ENCODE measurements at regions not wholly inside any gene's neighbourhood (a gene's known extent, or its start where the extent isn't known, plus 50 kb on each side); places are given as distances from the start of the nearest gene placed in this dataset.

DNA sequence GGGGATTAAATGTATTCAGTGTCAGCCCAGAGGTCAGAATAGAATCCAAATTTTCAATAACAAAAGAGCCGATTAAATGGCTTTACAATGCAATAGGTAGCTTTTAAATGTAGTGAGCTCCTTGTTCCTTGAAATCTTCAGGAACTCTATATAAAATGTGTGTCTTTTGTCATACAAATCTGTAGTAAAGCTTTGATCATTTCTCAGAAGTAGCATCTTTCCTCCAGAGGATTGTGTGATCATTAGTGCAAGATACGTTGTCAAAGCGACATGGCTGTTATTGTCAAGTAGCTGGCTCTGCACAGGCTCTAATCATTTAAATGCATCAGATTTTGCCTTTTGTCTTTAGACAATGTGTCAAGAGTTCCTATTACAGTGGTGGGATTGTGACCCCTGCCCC is 116.1 kb upstream of the NAMPT start:
- DNase-seq (ENCODE audit: low read depth, low spot score), result no peak
- no peak overlapping the region for H3K27ac ChIP-seq

DNA sequence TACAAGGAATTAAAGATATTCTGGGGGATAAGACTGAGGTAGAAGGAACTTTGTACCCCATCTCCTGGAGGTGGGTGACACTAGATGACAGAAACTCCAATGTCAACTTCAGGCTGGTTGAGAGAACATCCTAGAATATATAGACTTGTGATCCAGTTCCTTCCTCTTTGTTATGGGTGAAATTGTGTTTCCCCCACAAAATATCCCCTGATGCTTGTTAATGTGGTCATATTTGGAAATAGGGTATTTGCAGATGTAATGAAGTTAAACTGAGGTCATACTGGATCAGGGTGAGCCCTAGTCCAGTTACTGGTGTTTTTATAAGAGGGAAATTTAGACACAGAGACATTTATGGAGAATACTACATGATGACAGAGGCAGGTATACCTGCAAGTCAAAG is 114.0 kb upstream of the NAMPT start:
- no peak for DNase-seq (ENCODE audit: low read depth, low spot score)
- no peak overlapping the region for H3K27ac ChIP-seq

DNA sequence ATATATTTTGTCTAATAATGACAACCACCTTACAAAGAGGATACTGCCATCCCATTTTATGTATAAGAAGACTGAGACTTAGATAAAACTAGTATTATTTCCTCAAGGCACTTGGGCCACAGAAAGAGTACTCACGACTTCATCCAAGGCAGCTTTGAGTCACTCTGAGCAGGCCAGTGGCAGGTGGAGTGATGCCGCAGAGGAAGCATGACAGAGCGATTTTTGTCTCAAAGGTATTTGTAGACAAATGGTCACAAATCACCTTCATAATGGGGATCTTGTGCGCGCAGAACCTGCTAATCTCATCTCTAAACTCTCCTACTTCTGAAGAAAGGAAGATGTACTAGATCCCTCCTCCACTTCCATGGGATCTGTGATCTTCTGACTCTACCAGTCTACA is 113.2 kb upstream of the NAMPT start:
- no peak for DNase-seq (ENCODE audit: low read depth, low spot score)

DNA sequence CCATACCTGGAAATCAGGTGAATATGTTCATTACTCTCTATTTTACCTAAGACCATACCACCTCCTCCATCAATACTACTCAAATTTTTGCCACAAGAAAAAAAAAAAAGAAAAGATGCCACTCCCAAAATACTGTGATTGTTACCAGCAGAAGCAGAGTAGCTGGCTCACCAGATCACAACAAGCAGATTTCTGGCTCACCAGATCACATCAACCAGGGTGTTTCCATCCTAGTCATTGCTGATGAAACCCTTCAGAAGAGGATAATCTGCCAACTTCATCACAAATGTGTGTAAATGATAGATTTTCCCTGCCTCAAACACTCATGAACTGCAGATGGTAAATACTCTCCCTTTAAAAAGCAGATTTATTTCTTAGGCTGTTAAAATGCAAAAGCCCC is 109.7 kb upstream of the NAMPT start:
- no peak for DNase-seq (ENCODE audit: low read depth, low spot score)
- no peak overlapping the region for H3K27ac ChIP-seq

More for the DNA sequence above, 113.2 kb upstream of the NAMPT start:
- no peak overlapping the region for H3K27ac ChIP-seq

DNA sequence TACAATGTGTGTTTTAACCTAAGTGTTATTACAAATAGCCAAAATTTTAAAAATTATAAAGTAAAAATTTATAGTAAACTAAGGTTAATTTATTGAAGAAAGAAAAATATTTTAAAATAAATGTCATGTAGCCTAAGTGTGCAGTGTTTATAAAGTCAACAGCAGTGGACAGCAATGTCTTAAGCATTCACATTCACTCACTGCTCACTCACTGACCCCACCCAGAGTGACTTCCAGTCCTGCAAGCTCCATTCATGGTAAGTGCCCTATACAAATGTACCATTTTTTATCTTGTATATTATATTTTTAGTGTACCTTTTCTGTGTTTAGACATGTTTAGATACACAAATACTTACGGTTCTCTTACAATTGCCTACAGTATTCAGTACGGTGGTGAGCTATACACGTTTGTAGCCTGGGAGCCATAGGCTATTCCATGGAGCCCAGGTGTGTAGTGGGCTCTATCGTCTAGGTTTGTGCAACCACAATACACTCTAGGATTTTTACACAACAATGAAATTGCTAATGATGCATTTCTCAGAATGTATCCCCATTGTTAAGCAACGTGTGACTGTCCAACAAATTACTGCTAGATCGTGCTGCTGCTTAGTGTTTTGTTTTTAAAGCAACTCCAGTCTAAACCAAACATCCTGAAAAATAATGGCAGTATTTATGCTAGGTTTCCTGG is 108.9 kb upstream of the NAMPT start:
- no peak for DNase-seq (ENCODE audit: low read depth, low spot score)
- H3K27ac ChIP-seq, result no peak overlapping the region

DNA sequence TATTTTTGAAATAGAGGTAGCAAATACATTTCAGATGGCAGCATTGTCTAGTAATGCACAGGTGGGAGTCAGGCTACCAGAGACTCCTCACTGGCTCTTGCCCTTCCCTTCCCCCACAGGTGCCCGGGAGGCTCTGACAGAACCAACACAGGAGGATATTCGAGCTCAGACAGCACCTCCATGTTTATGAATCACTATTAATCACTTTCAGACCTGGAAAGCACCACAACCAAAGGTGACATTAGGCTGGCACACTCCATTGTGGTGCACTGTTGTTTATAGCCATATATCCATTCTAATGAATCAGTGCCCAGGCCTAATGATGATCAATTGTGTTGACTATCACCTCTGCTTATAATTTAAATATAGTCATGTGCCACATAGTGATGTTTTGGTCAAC is 107.8 kb upstream of the NAMPT start:
- no peak overlapping the region for H3K27ac ChIP-seq
- DNase-seq (ENCODE audit: low read depth, low spot score), result no peak

DNA sequence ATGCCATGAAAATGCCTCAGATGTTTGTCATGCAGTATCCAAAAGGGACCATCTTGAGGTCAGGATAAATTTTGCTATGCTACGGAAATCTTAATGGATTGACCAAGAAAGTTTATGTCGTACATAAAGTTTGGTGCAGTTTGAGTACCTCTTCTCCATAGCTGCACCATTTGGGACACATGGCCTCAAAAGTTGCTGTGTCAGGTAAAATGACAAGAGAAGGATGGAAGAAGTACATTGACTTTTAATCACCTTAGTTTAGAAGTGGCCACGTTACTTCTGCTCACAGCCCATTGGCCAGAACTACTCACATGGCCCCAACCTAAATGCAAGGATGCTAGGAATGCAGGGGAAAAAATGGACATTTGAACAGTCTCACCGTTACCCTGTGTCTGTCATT is 107.4 kb upstream of the NAMPT start:
- H3K27ac ChIP-seq, result no peak overlapping the region
- no peak for DNase-seq (ENCODE audit: low read depth, low spot score)

DNA sequence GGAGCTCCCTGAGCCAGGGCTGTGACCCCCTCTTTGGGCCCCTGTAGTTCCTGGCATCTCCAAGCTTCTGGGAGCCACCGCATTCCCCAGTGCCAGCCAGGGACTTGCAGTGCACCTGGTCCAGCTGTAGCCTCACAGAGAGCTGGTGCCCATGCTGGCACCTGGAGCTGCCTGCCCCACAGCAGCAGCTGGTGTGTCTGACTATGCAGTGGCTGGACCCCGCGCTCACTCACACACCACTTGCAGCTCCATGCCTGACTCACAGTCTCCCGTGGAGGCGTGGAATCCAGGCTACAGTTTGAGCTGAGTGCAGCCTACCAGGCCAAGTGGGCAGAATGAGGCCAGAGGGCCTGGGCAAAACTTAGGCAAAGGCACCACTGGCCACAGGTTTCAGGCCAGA is 102.2 kb upstream of the NAMPT start:
- H3K27ac ChIP-seq, result no peak overlapping the region
- no peak for DNase-seq (ENCODE audit: low read depth, low spot score)

DNA sequence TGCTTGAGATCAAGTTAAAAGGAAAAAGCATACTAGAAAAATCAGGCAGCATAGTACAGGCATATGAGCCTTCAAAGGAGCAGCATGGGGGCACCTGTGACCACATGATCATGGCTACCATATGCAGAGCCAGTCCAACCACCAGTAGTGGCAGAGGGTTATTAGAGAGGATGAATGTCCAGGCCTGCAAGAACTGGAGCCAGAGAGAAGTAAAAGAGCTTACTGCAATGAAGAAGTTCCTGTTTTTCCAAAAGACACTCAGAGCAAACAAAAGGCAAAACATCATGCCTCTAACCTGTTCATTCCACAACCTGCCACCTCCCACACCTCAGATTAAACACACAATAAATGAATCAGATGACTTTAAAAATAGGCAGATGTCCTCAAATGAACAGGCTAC is 99.6 kb upstream of the NAMPT start:
- no peak for DNase-seq (ENCODE audit: low read depth, low spot score)
- no peak overlapping the region for H3K27ac ChIP-seq

DNA sequence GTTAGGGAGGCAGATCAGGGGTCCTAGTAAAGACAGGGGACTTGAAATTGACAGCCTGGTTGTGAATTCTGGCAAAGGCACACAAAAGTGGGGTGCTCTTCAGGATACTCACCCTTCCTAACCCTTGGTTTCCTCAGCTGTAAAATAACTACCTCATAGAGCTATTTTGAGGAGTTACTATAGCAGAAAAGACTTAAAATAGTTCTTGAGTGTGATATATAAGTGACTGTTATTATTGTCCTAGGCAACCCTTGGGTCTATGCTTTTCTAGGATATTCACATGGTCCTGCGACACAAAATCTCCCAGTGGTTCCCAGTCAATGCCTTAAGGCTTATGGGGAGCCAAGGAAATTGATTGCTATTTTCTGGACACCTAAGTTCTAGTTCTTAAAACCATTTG is 98.1 kb upstream of the NAMPT start:
- DNase-seq (ENCODE audit: low read depth, low spot score), result no peak
- no peak overlapping the region for H3K27ac ChIP-seq

DNA sequence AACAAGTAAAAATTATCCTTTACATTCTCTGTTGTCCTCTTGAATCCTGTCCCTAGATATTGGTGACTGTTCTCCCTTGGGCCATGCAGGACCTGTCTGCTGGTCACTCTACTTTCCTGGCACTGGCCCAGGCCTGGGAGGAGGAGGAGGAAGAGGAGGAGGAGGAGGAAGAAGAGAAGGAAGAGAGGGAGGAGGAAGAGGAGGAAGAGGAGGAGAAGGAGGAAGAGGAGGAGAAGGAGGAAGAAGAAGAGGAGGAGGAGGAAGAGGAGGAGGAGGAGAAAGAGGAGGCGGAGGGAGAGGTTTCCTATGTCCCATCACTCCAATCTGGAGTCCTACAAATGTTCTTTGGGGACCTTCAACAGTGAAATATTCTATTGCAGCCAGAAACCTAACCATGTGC is 97.3 kb upstream of the NAMPT start:
- H3K27ac ChIP-seq, result no peak overlapping the region
- DNase-seq (ENCODE audit: low read depth, low spot score), result no peak

DNA sequence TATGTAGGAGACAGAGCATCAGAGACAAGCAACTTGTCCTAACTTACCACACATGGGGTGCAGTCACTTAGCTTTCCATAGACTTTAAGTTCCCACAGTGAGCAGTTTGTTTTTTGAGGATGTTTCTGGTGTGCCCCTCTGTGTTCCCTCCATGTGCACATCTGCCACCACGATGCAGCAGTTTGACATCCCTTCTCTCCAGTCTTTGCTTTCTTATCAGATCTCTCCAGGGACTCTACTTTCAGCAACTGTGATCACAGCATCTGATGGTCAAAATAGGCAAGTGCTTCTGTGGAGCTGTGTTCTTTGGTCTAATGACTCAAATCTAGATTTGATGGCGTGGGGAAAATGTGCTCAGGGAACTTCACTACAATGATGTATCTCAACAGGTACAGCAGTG is 96.5 kb upstream of the NAMPT start:
- DNase-seq (ENCODE audit: low read depth, low spot score), result no peak
- H3K27ac ChIP-seq, result no peak overlapping the region

DNA sequence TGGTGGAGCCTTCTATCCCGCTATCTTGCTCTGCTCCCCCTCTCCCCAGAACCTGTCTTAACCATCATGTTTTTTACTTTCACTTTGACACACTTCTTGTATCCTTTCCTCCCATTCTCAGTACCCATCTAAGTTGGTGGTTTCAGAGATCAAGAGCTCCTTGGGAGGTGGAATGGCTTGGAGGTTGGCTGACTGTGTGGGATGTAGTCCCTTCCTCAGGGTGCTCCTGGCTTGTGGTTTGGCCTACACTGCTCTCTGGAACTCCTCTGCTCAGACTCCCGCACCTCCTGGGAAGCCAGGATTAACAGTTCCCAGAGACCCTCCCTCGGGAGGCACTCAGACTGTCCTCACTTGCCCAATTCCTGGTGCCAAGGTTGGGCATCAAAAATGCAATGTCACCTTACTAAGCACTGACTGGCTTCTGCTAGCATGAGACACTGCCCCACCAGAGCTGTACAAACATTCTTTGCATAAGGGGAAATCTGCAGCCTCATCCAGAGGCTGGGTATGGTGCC is 93.1 kb upstream of the NAMPT start:
- no peak overlapping the region for H3K27ac ChIP-seq
- no peak for DNase-seq (ENCODE audit: low read depth, low spot score)

DNA sequence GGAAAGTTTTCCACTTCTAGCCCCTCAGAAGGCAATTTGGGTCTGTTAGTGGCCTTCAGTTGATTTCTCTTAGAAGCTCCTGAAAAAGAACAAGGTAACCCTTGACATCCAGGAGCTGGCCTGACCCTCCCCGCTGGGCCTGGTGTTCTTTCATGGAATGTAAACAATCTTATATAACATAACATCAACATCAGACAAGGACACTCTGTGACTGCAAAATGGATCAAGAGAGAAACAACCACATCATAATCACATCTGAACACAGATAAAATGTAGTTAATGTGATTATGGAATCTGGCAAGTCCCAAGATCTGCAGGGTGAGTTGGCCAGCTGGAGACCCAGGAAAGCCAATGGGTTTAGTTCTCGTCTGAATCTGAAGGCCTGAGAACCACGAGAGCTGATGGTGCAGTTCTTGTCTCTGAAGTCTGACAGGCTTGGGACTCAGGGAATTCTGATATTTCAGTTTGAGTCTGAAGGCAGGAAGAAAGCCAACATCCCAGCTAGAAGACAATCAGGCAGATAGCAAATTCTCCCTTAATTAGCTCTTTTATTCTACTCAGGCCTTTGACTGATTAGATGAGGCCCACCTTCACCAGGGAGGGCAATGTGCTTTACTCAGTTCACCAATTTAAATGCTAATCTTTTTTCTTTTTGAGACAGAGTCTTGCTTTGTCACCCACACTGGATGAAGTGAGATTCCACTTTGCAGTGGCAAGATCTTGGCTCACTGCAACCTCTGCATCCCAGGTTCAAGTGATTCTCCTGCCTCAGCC is 91.4 kb upstream of the NAMPT start:
- H3K27ac ChIP-seq, result no peak overlapping the region
- no peak for DNase-seq (ENCODE audit: low read depth, low spot score)

DNA sequence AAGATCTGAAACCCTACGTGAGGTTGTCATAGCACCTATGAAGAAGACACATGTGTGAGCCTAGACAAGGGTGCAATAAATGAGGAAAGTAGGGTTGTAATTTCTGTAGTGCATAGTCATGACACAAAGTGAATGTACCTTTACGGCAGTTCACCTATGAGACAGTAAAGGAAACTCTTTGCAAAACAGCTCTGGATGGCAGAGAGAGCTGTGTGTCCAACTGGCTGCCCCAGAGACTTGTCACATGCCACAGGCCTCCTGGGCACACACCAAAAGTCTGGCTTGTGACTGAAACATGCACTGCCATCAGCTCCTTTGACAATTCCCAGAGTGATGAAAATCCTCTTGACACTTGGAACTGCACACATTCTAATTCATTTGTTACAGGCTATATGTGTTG is 90.7 kb upstream of the NAMPT start:
- DNase-seq (ENCODE audit: low read depth, low spot score), result no peak
- H3K27ac ChIP-seq, result no peak overlapping the region

DNA sequence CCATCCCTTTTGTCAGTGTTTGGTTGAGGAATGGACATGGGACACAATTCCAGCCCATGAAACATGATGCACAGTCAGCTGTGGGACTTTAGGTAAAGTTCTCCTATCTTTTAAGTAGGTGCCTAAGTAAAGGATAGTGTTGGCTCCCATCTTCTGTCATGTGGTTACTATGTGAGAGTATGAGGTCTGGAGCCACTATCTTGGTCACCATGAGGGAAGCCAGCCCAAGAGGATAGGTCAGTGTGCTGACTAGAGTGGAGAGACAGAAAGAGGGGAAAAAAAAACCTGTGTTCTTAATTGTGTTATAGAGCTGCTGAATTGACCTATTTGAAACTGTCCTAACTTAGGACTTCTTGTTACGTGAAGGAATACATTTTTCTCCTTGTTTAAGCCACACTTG is 89.7 kb upstream of the NAMPT start:
- no peak overlapping the region for H3K27ac ChIP-seq
- no peak for DNase-seq (ENCODE audit: low read depth, low spot score)

DNA sequence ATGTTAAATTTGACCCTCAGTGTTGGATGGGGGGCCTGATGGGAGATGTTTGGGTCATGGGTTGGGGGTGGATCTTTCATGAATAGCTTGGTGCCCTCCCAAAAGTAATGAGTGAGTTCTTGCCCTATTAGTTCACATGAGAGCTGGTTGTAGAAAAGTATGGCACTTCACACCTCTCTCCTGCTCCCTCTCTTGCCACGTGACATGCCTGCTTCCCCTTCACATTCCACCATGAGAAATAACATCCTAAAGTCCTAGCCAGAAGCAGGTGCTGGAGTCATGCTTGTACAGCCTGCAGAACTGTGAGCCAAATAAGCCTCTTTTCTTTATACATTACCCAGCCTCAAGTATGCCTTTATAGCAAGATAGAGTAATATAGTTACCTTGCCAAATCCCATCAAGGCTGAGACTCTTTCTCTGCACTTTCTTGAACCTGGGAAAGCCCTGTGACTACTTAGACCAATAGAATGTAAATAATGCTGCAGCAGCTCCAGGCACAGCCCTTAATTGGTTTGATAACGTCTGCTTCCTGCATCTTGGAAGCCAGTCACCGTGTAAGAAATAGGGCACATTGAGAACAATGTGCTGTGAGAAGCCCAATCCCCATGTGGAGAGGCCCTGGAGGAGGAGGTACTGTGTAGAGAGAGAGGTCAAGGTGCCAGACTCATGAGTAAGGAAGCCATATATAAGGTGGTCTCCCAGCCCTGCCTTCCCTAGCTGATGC is 88.0 kb upstream of the NAMPT start:
- DNase-seq (ENCODE audit: low read depth, low spot score), result no peak
- no peak overlapping the region for H3K27ac ChIP-seq

DNA sequence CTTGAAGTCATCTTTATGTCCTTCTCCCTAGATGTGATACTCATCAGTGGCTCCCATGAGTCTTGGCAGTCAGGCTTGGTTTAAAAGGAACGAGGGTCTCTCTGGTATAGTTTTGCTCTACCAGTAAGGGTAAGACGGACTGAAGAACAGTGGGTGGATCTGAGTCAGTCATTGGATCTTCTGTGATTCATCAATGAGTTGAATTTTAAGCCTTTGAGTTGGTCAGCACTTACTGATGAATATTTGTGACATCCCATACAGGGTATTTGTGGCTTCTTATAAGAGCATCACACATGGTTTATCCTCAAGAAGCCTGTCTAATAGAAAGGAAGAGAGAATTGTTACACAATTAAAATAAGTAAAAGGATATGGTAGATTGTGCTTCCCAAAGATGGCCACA is 87.3 kb upstream of the NAMPT start:
- DNase-seq (ENCODE audit: low read depth, low spot score), result no peak
- no peak overlapping the region for H3K27ac ChIP-seq

DNA sequence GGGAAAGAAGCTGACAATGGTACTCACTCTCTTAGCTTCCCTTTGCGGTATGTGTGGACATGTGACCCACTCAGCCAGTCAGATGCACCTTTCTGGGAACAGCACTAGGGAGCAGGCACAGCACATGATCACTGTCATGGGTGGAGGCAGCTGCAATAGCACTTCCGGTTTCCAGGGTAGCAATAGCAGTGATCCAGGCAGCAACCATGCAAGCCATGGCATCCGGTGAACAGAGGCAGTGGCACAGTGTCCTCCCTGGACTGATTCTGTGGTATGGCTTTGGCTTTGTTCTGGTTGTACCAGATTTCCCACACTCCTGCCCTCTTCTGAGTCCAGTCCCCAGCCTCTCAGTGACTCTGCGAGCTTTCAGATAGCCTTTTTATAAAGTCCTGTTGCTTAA is 86.8 kb upstream of the NAMPT start:
- no peak overlapping the region for H3K27ac ChIP-seq
- no peak for DNase-seq (ENCODE audit: low read depth, low spot score)

DNA sequence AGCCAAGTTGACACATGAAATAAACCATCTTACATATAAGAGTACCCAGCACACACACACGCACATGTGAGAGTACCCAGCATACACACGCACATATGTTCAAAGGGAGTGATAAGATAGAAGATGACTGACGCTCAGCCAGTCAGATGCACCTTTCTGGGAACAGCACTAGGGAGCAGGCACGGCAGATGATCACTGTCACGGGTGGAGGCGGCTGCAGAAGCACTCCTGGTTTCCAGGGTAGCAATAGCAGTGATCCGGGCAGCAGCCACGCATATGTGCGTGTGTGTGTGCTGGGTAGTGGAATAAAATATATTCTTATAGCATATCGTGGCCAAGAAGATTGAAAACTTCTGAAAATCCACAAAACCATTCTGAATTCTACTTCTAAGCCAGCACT is 85.8 kb upstream of the NAMPT start:
- no peak for DNase-seq (ENCODE audit: low read depth, low spot score)

DNA sequence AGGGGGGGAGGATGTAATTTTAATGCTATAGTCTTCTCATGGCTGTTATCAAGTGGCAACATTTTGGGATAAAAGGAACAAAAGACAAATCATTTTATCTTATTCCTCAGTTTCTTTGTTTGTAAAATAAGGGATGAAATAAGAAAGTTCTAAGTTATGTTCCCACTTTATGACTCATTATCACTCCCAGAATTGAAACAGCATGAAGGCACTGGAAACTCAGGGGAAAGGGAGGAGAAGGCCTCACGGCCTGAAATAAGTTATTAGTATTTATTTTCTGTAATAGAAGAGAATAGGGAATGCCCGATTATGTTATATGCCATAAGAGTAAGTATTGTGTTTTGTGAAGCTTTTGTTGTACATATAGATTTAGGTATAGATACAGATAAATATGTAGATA is 85.0 kb upstream of the NAMPT start:
- no peak overlapping the region for H3K27ac ChIP-seq
- no peak for DNase-seq (ENCODE audit: low read depth, low spot score)

More for the DNA sequence above, 85.8 kb upstream of the NAMPT start:
- H3K27ac ChIP-seq, result no peak overlapping the region

All from epithelial cell of prostate (primary cell).